K562 (cell line): ENCODE measurements at regions not wholly inside any gene's neighbourhood (a gene's known extent, or its start where the extent isn't known, plus 50 kb on each side); places are given as distances from the start of the nearest gene placed in this dataset.

Experiments
- ATAC-seq: fragments of 200-7000 bp; cut with Tn5 transposase; 3 replicates; pipeline ENCODE4 v1.9.1; 2020; ENCODE audit warnings: moderate library complexity
- BruUV-seq: library from RNA; stranded (reverse); fragments of 400-500 nt; replicated peaks from 2 replicates; lab custom pipeline; 2021; lab: Mats Ljungman, UMichigan
- CTCF ChIA-PET: fragments of 300-600 bp; formaldehyde crosslinking; extraction: SDS; loops from one replicate; lab custom pipeline; 2021; ENCODE audit warnings: low intra/inter-chr PET ratio; lab: Yijun Ruan, JAX
- POLR2A ChIA-PET: fragments of 300-600, 350-650 bp; sonication (Branson Sonifier 250); formaldehyde crosslinking; extraction: SDS; loops from one replicate; lab custom pipeline; 2021; ENCODE audit warnings: antibody characterized with exemption, inconsistent platforms; lab: Yijun Ruan, JAX
- DNase-seq, 4 experiments: peaks; one replicate each; pipeline versions ENCODE4 v3.0.0 to v3.0.0-alpha.2; 2011 to 2018; ENCODE audit warnings: low spot score in 3 of 4, mixed read lengths in 3 of 4; ENCODE audit errors: extremely low read depth in 1 of 4
- FAIRE-seq: peaks from 2 replicates; lab custom pipeline; 2011; peaks lifted over from hg19 to GRCh38; lab: Jason Lieb, UNC
- H2AFZ ChIP-seq: 2 replicates; pipeline ENCODE4 v1.6.0; 2011; ENCODE audit warnings: low read depth, low read length, control low read depth, inconsistent platforms
- H3K27ac ChIP-seq: fragments of 200-600 bp; 3 replicates; pipeline ENCODE4 v1.8.0; 2011; ENCODE audit warnings: low read depth, mild to moderate bottlenecking, control low read depth, inconsistent platforms, low read length, moderate library complexity, mixed read lengths; ENCODE audit errors: extremely low read depth
- H3K27me3 ChIP-seq, 2 experiments: fragments of 300-600 bp in 1 of 2; 2 replicates in 1 of 2; 3 replicates in 1 of 2; pipeline versions ENCODE4 v1.6.0 to v1.8.0; 2011; ENCODE audit warnings: inconsistent platforms in 2 of 2, low read length in 2 of 2, mild to moderate bottlenecking in 1 of 2, mixed read lengths in 1 of 2, moderate library complexity in 1 of 2; ENCODE audit not compliant: control insufficient read depth in 2 of 2, insufficient read depth in 2 of 2
- H3K36me3 ChIP-seq: fragments of 300-600 bp; 3 replicates; pipeline ENCODE4 v1.8.0; 2011; ENCODE audit warnings: mild to moderate bottlenecking, low read length, inconsistent platforms; ENCODE audit not compliant: control insufficient read depth, insufficient read depth
- H3K4me1 ChIP-seq, 2 experiments: fragments of 200-600 bp in 1 of 2; replicated peaks in 1 of 2; 2 replicates in 1 of 2; 3 replicates in 1 of 2; pipeline versions ENCODE4 v1.5.1 to v1.8.0; 2011; ENCODE audit warnings: inconsistent platforms in 2 of 2, low read length in 2 of 2, mild to moderate bottlenecking in 1 of 2, mixed read lengths in 1 of 2, moderate library complexity in 1 of 2; ENCODE audit not compliant: control insufficient read depth in 2 of 2, insufficient read depth in 2 of 2
- H3K4me2 ChIP-seq: 2 replicates; pipeline ENCODE4 v1.6.1; 2011; ENCODE audit warnings: low read length, control low read depth, inconsistent platforms, mixed read lengths; ENCODE audit not compliant: insufficient read depth
- H3K4me3 ChIP-seq: fragments of 200-600 bp; sonication (generic), shearing (Covaris generic); 2 replicates; pipeline ENCODE4 v1.5.1; 2016; ENCODE audit warnings: control low read depth, inconsistent platforms
- H3K79me2 ChIP-seq: fragments of 200-600 bp; 3 replicates; pipeline ENCODE4 v1.8.0; 2011; ENCODE audit warnings: low read length, inconsistent platforms; ENCODE audit not compliant: control insufficient read depth, insufficient read depth
- H3K9ac ChIP-seq, 2 experiments: 2 replicates each; pipeline versions ENCODE4 v1.6.0 to v1.6.1; 2011; ENCODE audit warnings: low read depth in 2 of 2, low read length in 2 of 2, control low read depth in 1 of 2, inconsistent platforms in 1 of 2, mild to moderate bottlenecking in 1 of 2, mixed read lengths in 1 of 2; ENCODE audit not compliant: insufficient read depth in 1 of 2
- H3K9me1 ChIP-seq: one replicate; pipeline ENCODE4 v1.6.0; 2011; ENCODE audit warnings: inconsistent platforms, mild to moderate bottlenecking, low read length, moderate library complexity; ENCODE audit not compliant: control insufficient read depth, insufficient read depth
- H3K9me3 ChIP-seq: replicated peaks from 2 replicates; pipeline ENCODE4 v1.5.1; 2011; ENCODE audit warnings: low read depth, low read length, inconsistent platforms; ENCODE audit not compliant: control insufficient read depth, insufficient read depth
- H4K20me1 ChIP-seq: replicated peaks from 2 replicates; pipeline ENCODE4 v1.6.1; 2011; ENCODE audit warnings: low read length, inconsistent platforms, mixed read lengths; ENCODE audit not compliant: control insufficient read depth, insufficient read depth
- AFF1 ChIP-seq, 2 experiments: fragments of 450-650 bp; IDR thresholded peaks; 2 replicates each; pipeline ENCODE4 v1.6.1; 2018; ENCODE audit warnings: mild to moderate bottlenecking in 2 of 2, low read depth in 1 of 2; ENCODE audit not compliant: partially characterized antibody in 2 of 2
- ESRRA ChIP-seq: fragments of 450-650 bp; IDR thresholded peaks from 2 replicates; pipeline ENCODE4 v1.6.1; 2014; ENCODE audit warnings: low read depth, mild to moderate bottlenecking, moderate library complexity, borderline replicate concordance
- ZKSCAN1 ChIP-seq: fragments of 150-350 bp; IDR thresholded peaks from 2 replicates; pipeline ENCODE4 v1.6.1; 2016; ENCODE audit warnings: low read depth, low read length
- ZNF3 ChIP-seq: fragments of 250-450 bp; sonication (Bioruptor Pico); IDR thresholded peaks from 2 replicates; pipeline ENCODE4 v1.5.0; 2021; ENCODE audit warnings: mild to moderate bottlenecking, moderate library complexity
- WGBS: fragments of 100-300 bp; shearing (Covaris generic); methylation state at CpG from one replicate; pipeline ENCODE4 v1.1.6; 2016; ENCODE audit warnings: low coverage, mixed read lengths; ENCODE audit not compliant: insufficient coverage; ENCODE audit errors: missing lambda C conversion rate; 5-methylcytosine and 5-hydroxymethylcytosine counted together
- in situ Hi-C: fragments of 300-500 bp; cut with MboI; formaldehyde crosslinking; loops from 4 replicates; pipeline ENCODE4 v1.15.0; 2018; ENCODE audit warnings: inconsistent platforms, mixed read lengths
- intact Hi-C: fragments of 100-400 bp; cut with micrococcal nuclease; formaldehyde crosslinking; loops from 2 replicates; pipeline ENCODE4 v1.14.2; 2022

DNA sequence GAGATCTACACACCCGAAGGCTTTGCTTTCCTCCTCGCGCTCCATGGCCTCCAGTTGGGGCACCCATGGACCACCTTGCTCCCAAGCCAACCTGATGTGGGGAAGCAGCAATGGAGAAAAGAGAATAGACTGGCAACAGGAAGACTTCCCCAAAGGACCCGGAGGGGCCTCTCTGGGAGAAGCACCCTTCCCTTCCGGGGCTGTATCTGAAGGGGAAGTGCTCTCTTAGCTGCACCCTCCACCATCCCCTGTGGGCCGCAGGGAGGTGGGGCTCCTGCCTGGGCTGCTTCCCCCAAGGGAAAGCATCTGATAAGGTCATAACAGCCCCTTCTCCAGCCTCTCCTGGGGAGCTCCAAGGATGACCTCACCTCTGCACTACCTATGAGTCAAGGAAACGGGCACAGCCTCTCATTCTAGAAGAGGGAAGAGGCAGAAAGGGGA lies 100.2 kb downstream of the RIPK4 start:
- no peaks in the 10 kb centered on the region; the same call in 1 of the 2 replicates for H4K20me1 ChIP-seq
- 0% methylated on average over 7 of the region's 7 CpGs for WGBS
- no TSS peak for BruUV-seq
- H3K79me2 ChIP-seq = no peaks in the 10 kb centered on the region
- no peak for ATAC-seq
- in situ Hi-C loops (no loop called here), intact Hi-C loops (no loop called here)
- H2AFZ ChIP-seq = no peak overlapping the region
- no peaks in the 10 kb centered on the region for H3K36me3 ChIP-seq
- FAIRE-seq = no peak
- H3K9ac ChIP-seq = no peak overlapping the region; a peak in 1 of 4 replicates
- DNase-seq = no peak
- CTCF ChIA-PET = no interaction called here
- no peak overlapping the region for H3K4me3 ChIP-seq
- no peaks in the 10 kb centered on the region for H3K9me1 ChIP-seq
- POLR2A ChIA-PET = no interaction called here
- H3K9me3 ChIP-seq = no peaks in the 10 kb centered on the region
- TF ChIP-seq ESRRA = peak; percentile 32; the same call in 1 of the 2 replicates
- no peak for TF ChIP-seq ZKSCAN1
- no peak for TF ChIP-seq AFF1 (IDR thresholded peaks at IDR 0.05; ENCODE audit: low read depth in 1 of 2, partially characterized antibody in 2 of 2)
- TF ChIP-seq ZNF3 (CRISPR knock-in tag) = no peak
- H3K27ac ChIP-seq = no peak overlapping the region
- peaks cover 0 to 4% of the 10 kb centered on the region in 2 experiments; a peak in 2 of 5 replicates for H3K4me1 ChIP-seq
- peaks cover 25 to 66% of the 10 kb centered on the region in 2 experiments for H3K27me3 ChIP-seq
- H3K4me2 ChIP-seq = no peak overlapping the region
